Ascending aorta (tissue), 2 donors: ENCODE measurements at regions not wholly inside any gene's neighbourhood (a gene's known extent, or its start where the extent isn't known, plus 50 kb on each side); places are given as distances from the start of the nearest gene placed in this dataset.
"Not testable (repeated sequence)": the region's sequence is repeated elsewhere in the genome, so short reads cannot be mapped to it uniquely, and the experiment has no call there.

Source experiments
- DNase-seq, 2 donors: peaks; one replicate each; pipeline ENCODE4 v3.0.0-alpha.2; 2019; ENCODE audit warnings: low spot score in 2 of 2
- H3K27ac ChIP-seq, 2 donors: fragments of 200-600 bp; sonication (generic); one replicate each; pipeline ENCODE4 v1.5.1; 2016 to 2017; ENCODE audit warnings: mild to moderate bottlenecking in 1 of 2
- H3K27me3 ChIP-seq: fragments of 200-600 bp; sonication (generic); one replicate; pipeline ENCODE4 v1.5.1; 2017
- H3K36me3 ChIP-seq, 2 donors: fragments of 200-600 bp; sonication (generic); one replicate each; pipeline ENCODE4 v1.5.1; 2016
- H3K4me1 ChIP-seq, 2 donors: fragments of 200-600 bp; sonication (generic); one replicate each; pipeline ENCODE4 v1.5.1; 2016 to 2017; ENCODE audit warnings: mild to moderate bottlenecking in 1 of 2
- H3K4me3 ChIP-seq, 2 donors: fragments of 200-600 bp; sonication (generic); one replicate each; pipeline ENCODE4 v1.5.1; 2016 to 2017; ENCODE audit warnings: mild to moderate bottlenecking in 1 of 2
- H3K9me3 ChIP-seq, 2 donors: fragments of 200-600 bp; sonication (generic); one replicate each; pipeline ENCODE4 v1.5.1; 2016
- intact Hi-C: fragments of 100-400 bp; cut with DNase I; formaldehyde crosslinking; loops from one replicate; pipeline ENCODE4 v1.15.1; 2023
- TF ChIP-seq, protein P1 (sequence below), 3 experiments: fragments of 200-600 bp in 2 of 3; fragments of 450-650 bp in 1 of 3; sonication (generic) in 2 of 3; IDR thresholded peaks; one replicate each; pipeline ENCODE4 v1.5.1; 2016 to 2019; ENCODE audit warnings: antibody characterized with exemption in 3 of 3, mild to moderate bottlenecking in 1 of 3, moderate library complexity in 1 of 3

DNA sequence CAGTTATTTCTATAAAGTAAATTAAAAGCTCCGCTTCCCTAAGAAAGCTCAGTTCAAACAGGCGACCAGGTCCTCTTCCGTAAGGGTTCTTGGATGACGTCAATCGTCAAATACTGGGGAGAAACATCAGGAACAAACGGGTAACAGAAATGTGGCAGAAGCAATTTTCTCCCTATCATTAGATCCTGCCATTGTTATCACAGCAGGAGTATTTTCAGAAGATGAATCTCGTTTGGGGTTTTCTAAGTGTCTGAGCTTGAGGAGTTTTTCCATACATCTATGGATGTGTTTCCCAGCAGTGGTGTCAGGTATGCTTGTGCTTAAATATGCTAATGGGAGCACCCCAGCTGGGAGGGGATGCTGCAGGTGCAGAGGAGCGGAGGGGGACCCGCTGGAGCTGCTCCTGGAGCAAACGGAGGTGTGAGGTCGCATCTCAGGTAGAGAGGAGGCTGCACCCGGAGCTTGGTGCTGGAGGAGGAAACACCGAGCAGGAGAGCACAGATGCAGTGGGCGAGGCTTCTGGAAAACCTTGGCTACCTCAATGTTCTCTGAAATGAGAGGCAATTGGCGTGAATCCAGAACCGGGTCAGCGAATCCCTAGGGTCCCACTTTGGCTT lies 795.5 kb downstream of the AACS start:
- Histone ChIP-seq H3K27me3 (no peaks in the 10 kb centered on the region), H3K36me3 (no peaks in the 10 kb centered on the region), H3K4me3 (no peak overlapping the region), H3K4me1 (no peaks in the 10 kb centered on the region), H3K9me3 (no peaks in the 10 kb centered on the region), H3K27ac (no peak overlapping the region)
- TF ChIP-seq, protein P1, sequence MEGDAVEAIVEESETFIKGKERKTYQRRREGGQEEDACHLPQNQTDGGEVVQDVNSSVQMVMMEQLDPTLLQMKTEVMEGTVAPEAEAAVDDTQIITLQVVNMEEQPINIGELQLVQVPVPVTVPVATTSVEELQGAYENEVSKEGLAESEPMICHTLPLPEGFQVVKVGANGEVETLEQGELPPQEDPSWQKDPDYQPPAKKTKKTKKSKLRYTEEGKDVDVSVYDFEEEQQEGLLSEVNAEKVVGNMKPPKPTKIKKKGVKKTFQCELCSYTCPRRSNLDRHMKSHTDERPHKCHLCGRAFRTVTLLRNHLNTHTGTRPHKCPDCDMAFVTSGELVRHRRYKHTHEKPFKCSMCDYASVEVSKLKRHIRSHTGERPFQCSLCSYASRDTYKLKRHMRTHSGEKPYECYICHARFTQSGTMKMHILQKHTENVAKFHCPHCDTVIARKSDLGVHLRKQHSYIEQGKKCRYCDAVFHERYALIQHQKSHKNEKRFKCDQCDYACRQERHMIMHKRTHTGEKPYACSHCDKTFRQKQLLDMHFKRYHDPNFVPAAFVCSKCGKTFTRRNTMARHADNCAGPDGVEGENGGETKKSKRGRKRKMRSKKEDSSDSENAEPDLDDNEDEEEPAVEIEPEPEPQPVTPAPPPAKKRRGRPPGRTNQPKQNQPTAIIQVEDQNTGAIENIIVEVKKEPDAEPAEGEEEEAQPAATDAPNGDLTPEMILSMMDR (IDR thresholded peaks at IDR 0.05): no peak
- intact Hi-C loops: no loop called here
- DNase-seq: no peak

DNA sequence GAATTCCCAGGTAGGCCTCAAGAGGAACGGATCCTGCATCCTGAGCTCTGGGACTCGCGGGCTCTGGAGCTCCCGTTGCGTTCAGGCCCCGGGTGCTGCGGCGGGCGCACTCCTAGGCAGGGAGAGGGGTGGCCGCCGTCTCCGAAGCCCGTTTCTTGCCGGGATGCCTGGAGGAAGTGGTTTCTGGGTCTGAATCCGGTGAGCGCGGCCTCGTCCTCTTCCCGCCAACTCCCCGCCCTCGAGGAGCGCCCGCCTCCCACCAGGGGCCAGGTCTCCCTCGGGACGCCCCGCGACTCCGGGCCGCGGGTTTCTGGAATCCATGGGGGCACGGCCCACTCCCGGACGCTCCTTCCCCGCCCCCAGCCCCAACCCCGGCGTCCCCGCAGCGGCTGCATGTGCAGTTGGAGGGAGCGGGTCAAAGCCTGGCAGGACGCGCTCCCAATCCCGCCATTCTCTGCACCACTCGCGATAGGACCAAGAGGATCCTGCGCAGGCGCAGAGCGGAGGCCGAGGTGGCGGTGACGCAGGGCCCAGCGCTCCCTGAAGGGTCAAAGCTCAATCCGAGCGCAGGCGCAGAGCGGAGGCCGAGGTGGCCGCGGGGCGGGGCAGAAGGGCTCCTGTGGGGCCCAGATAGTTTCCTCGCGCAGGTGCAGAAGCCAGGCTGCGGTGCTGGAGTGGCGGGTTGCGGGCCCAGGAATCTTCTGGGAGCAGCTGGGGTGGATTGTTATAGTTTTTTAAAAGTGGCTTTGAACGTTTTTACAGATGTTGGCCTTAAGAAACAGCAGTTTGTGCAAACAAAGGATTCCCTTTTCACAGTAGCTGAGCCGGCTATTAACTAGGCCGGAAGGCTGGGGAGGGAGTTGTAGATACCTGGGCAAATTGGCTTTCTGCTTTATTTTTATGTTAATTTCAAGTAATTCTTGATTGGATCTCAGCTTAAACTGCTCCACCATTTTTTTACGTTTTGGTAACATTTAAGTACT lies 796.4 kb downstream of the AACS start:
- no peak overlapping the region for H3K27ac ChIP-seq
- peak overlapping the region; percentile 23 to 55 for H3K4me3 ChIP-seq
- TF ChIP-seq, protein P1 (IDR thresholded peaks at IDR 0.05): no peak
- no peaks in the 10 kb centered on the region for H3K4me1 ChIP-seq
- no peaks in the 10 kb centered on the region for H3K9me3 ChIP-seq
- no peaks in the 10 kb centered on the region for H3K27me3 ChIP-seq
- peak in 1 of 2 donors; percentile 70 for DNase-seq
- intact Hi-C loops: no loop called here
- H3K36me3 ChIP-seq: no peaks in the 10 kb centered on the region

DNA sequence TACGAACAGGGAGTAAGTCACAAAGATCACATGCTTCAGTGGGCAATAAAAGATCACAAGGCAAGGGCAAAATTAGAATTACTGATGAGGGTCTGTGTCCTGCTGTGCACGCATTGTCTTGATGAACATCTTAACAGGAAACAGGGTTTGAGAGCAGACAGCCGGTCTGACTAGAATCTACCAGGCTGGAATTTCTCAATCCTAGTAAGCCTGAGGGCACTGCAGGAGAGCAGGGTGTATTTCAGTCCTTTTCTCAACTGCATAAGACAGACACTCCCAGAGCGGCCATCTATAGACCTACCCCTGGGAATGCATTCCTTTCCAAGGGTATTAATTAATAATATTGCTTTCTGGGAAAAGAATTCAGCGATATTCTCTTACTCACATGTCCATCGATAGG lies 800.0 kb downstream of the AACS start:
- H3K36me3 ChIP-seq, intact Hi-C loops, H3K27ac ChIP-seq, H3K27me3 ChIP-seq, H3K4me3 ChIP-seq, H3K4me1 ChIP-seq, DNase-seq, H3K9me3 ChIP-seq: not testable (repeated sequence)

DNA sequence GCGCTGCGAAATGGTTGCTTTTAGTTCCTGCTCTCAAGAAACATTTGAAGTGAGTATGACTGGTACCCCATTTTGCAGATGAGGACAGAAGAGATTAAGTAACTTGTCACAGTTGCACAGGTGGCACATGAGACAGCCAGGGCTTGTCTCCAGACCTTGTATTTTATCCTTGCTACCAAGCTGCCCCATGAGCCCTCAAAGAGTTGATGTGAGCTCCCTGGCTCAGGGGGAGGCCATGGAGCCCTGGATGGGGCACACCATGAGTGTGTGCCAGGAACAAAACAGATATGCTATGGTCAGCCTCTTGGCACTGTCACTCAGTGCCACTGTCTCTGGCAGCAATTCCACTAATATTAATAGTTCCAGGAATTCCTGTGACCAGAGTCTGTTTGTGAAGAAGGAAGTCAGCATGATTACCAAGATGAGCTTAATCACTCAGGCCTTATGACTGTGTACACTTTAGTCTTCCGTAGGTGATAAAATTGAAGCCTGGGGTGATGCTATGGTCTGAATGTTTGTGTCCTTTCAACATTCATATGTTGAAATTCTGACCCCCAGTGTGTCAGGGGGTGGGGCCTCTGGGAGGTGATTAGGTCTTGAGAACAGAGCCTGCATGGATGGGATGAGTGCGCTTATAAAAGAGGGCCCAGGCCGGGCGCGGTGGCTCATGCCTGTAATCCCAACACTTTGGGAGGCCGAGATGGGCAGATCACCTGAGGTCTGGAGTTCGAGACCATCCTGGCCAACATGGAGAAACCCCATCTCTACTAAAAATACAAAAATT lies 806.8 kb downstream of the AACS start:
- no peak for DNase-seq
- H3K27ac ChIP-seq: no peak overlapping the region
- intact Hi-C loops: no loop called here
- no peaks in the 10 kb centered on the region for H3K9me3 ChIP-seq
- H3K4me3 ChIP-seq: no peak overlapping the region
- no peaks in the 10 kb centered on the region for H3K4me1 ChIP-seq
- no peaks in the 10 kb centered on the region for H3K27me3 ChIP-seq
- TF ChIP-seq, protein P1 (IDR thresholded peaks at IDR 0.05): no peak
- H3K36me3 ChIP-seq: no peaks in the 10 kb centered on the region

DNA sequence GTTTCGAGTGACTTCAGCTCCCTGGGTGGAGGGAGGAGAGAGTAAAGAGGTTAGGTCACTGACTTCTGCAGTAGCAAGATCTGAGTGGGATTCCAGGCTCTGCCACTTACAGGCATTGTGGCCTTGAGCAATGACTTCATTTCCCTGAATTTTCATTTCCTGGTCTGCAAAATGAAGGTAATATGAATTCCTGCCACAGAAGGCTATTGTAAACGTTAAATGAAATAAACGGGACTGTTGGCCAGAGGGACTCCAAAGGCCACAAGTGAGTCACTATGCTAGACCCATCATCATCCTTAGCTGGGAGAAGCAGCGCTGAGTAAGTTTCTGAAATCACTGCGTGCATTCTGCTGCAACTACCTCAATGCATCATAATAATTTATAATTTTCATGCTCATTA lies 807.8 kb downstream of the AACS start:
- Histone ChIP-seq H3K4me3 (no peak overlapping the region), H3K27me3 (no peaks in the 10 kb centered on the region), H3K9me3 (no peaks in the 10 kb centered on the region), H3K36me3 (no peaks in the 10 kb centered on the region), H3K27ac (no peak overlapping the region), H3K4me1 (no peaks in the 10 kb centered on the region)
- intact Hi-C loops: no loop called here
- DNase-seq: no peak
- TF ChIP-seq, protein P1 (IDR thresholded peaks at IDR 0.05): no peak
